Effector memory CD4-positive, alpha-beta T cell (primary cell): ENCODE measurements at regions not wholly inside any gene's neighbourhood (a gene's known extent, or its start where the extent isn't known, plus 50 kb on each side); places are given as distances from the start of the nearest gene placed in this dataset.
A peak's percentile ranks its signal among the peaks of the same experiment; 100 is the strongest.

ENCODE experiments used
- DNase-seq, 3 donors: peaks; one replicate each; pipeline ENCODE4 v3.0.0-alpha.2; 2020
- H3K27ac ChIP-seq: 2 replicates; pipeline ENCODE4 v1.7.0; 2013; ENCODE audit warnings: mild to moderate bottlenecking, low read length, moderate library complexity; ENCODE audit not compliant: insufficient read depth, poor library complexity, severe bottlenecking
- H3K27me3 ChIP-seq: replicated peaks from 2 replicates; pipeline ENCODE4 v1.7.0; 2013; ENCODE audit warnings: mild to moderate bottlenecking, low read length; ENCODE audit not compliant: insufficient read depth, control insufficient read depth, poor library complexity, severe bottlenecking
- H3K36me3 ChIP-seq: 2 replicates; pipeline ENCODE4 v1.7.0; 2013; ENCODE audit warnings: mild to moderate bottlenecking, low read length, moderate library complexity; ENCODE audit not compliant: control insufficient read depth, insufficient read depth
- H3K4me1 ChIP-seq: 2 replicates; pipeline ENCODE4 v1.7.0; 2013; ENCODE audit warnings: low read length, mild to moderate bottlenecking; ENCODE audit not compliant: control insufficient read depth, insufficient read depth, poor library complexity, severe bottlenecking
- H3K4me3 ChIP-seq: 2 replicates; pipeline ENCODE4 v1.7.0; 2013; ENCODE audit warnings: low read length, low read depth, mild to moderate bottlenecking; ENCODE audit not compliant: insufficient read depth, poor library complexity, severe bottlenecking
- H3K9me3 ChIP-seq: 2 replicates; pipeline ENCODE4 v1.7.0; 2013; ENCODE audit warnings: mild to moderate bottlenecking, low read length, moderate library complexity; ENCODE audit not compliant: control insufficient read depth

DNA sequence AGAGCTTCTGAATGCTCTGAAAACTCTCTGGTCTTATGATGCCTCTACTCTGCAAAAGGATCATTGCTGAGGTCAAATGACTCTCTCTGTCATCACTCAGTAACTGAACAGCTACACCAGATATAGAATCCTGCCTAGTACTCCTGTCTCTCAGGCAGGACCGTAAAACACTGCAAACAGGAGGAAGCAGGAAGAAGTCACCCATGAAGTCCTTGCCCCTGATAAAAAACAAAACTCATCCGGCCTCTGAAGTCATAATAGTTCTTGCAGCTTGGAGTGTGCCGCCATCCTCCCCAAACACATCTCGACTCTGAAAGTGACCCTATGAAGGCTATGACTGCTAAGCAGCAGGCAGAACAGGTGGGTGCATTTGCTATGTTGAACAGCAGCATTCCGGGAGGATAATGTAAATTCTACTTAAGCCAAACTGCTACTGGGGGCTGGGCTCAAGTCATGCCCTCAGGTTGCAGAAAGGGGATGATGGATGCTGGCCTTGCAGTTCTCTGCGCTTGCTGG, 81.9 kb upstream of the FAM169A start:
- no peaks in the 10 kb centered on the region for H3K27me3 ChIP-seq
- H3K4me3 ChIP-seq, result no peak overlapping the region
- no peaks in the 10 kb centered on the region for H3K36me3 ChIP-seq
- H3K9me3 ChIP-seq, result no peaks in the 10 kb centered on the region
- no peaks in the 10 kb centered on the region for H3K4me1 ChIP-seq
- no peak overlapping the region for H3K27ac ChIP-seq
- no peak for DNase-seq

DNA sequence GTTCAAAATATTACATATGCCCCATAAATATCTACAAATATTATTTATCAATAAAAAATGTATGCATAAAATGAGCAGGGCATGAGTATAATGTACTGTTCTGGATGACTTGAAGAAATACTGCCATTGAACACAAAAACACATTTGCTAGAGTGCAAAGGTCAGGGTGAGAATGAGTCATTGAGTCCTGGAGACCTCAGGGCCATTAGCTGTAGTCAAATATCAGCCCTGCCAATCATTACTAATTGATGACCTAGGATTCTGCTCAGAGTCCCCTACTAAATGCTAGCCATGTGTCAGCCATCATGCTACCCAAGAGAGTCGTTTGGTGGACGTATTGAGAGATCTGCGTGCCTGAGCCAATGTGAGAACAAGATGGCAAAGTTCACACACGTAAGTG, 80.3 kb upstream of the FAM169A start:
- DNase-seq, result no peak
- H3K4me1 ChIP-seq, result no peaks in the 10 kb centered on the region
- no peaks in the 10 kb centered on the region for H3K9me3 ChIP-seq
- no peaks in the 10 kb centered on the region for H3K27me3 ChIP-seq
- no peak overlapping the region for H3K27ac ChIP-seq
- H3K4me3 ChIP-seq, result no peak overlapping the region
- no peaks in the 10 kb centered on the region for H3K36me3 ChIP-seq

DNA sequence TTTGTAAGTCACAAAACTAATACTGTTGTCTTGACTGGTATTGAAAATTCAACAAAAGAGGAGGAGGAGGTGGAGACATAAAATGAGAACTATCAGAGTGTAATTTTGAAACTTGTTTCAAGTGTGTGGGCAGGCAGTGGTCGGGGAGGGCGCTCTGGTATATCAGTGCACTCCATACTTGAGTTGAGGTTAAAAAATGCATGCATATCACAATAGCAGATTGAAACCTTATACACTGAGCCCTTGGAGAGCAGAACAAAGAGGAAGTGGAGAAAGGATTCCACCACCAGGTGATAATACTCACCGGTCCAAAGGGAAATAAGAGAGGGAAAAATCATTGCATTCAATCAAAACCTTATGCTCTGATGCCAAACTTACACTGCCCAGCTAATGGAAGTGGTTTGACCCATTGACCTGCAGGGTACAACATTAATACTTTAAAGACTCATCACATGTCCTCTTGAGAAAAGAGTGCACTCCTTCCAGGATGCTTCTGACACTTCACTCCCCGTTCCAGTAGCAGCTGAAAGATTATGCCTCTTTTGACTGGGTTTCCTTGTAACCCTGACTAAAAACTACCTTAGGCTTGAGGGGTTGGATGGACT, 79.5 kb upstream of the FAM169A start:
- Histone ChIP-seq H3K36me3 (no peaks in the 10 kb centered on the region), H3K9me3 (no peaks in the 10 kb centered on the region), H3K4me1 (no peaks in the 10 kb centered on the region), H3K27ac (no peak overlapping the region), H3K27me3 (no peaks in the 10 kb centered on the region), H3K4me3 (no peak overlapping the region)
- DNase-seq, result no peak

DNA sequence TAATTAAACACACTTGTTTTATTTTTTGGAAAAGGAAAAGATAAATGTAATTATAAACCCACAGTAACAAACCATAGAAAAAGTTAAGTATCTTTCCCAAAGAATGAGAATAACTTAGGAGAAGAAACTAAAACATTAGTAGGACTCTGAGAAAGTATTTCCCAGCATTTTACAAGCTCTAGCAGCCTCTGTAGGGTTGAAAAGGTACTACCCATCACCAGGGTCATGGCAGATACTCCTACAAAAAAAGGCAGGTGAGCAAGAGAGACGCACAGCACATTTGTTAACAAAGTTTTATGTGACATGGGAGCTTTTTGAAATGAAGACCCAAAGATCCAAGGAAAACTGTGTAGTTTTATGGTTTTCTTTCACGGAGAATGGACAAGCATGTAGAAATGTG, 77.7 kb upstream of the FAM169A start:
- H3K27me3 ChIP-seq, result no peaks in the 10 kb centered on the region
- no peaks in the 10 kb centered on the region for H3K4me1 ChIP-seq
- H3K4me3 ChIP-seq, result no peak overlapping the region
- H3K36me3 ChIP-seq, result no peaks in the 10 kb centered on the region
- H3K9me3 ChIP-seq, result no peaks in the 10 kb centered on the region
- no peak overlapping the region for H3K27ac ChIP-seq
- no peak for DNase-seq

DNA sequence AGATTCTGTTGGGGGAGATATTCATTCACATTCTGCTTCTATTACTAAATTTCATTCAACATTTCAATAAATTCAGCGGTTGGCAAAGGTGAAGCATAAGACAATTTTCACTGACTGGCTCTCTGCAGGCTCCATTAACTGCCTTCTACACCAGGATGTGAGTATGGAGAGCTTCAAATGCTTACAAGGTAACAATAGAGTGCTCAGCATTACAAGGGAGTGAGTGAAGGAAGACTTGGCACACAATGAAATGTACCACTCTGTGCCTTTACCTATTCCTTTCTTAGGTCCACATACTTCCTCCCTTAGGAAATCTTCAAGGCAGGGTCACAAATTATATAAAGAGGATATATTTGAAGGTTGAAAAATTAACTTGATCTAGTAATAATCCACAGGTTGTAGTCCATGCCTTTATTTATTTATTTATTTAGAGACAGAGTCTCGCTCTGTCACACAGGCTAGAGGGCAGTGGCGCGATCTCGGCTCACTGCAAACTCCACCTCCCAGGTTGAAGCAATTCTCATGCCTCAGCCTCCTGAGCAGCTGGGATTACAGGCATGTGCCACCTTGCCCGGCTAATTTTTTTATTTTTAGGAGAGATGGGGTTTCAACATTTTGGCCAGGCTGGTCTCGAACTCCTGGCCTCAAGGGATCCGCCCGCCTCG, 76.6 kb upstream of the FAM169A start:
- H3K27me3 ChIP-seq, result no peaks in the 10 kb centered on the region
- no peak overlapping the region for H3K4me3 ChIP-seq
- no peak for DNase-seq
- no peaks in the 10 kb centered on the region for H3K9me3 ChIP-seq
- no peak overlapping the region for H3K27ac ChIP-seq
- no peaks in the 10 kb centered on the region for H3K36me3 ChIP-seq
- H3K4me1 ChIP-seq, result no peaks in the 10 kb centered on the region

DNA sequence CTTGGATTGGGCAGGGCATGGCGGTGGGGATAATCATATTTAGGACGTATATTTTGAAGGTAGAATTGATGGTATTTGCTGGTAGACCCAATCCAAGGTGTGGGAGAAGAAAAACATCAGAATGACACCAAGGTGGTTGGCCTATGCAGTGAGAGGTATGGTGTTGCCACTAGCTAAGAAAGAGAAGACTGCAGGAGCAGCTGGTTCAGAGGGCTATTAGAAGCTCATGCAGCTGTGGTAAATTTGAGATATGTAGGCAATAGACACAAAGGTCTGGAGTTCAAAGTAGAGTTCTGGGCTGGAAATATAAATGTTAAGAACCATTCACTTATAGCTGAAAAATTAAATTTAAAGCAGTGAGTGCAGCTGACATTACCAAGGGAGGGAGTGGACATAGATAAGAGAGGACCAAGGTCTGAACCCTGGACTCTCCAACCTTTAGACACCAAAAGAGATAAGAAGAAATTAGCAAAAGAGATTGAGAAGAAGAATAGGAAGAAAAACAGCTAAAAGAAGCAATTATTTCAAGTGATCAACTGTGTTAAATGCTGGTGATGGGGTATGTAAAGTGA, 74.7 kb upstream of the FAM169A start:
- DNase-seq, result no peak
- H3K4me1 ChIP-seq, result no peaks in the 10 kb centered on the region
- H3K36me3 ChIP-seq, result no peaks in the 10 kb centered on the region
- H3K4me3 ChIP-seq, result no peak overlapping the region
- no peak overlapping the region for H3K27ac ChIP-seq
- H3K27me3 ChIP-seq, result no peaks in the 10 kb centered on the region
- no peaks in the 10 kb centered on the region for H3K9me3 ChIP-seq

DNA sequence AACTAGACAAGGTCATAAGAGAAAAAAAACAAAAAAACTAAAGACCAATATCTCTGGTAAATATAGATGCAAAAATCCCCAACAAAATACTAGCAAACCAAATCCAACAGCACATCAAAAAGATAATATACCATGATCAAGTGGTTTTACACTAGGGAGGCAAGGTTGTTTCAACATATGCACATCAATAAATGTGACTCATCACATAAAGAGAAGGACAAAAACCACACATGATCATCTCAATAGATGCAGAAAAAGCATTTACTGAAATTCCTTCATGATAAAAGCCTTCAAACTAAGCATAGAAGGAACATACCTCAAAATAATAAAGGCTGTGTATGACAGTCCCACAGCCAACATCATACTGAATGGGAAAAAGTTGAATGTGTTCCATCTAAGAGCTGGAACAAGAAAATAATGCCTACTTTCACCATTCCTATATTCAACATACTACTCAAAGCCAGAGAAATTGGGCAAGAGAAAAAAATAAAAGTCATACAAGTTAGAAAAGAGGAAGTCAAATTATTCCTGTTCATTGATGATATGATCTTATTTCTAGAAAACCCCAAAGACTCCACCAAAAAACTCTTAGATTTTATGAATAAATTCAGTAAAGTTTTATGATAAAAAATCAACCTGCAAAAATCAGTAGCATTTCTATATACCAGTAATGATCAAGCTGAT, 72.2 kb upstream of the FAM169A start:
- Histone ChIP-seq H3K4me3 (no peak overlapping the region), H3K4me1 (peaks cover 5% of the 10 kb centered on the region), H3K27ac (no peak overlapping the region), H3K9me3 (no peaks in the 10 kb centered on the region), H3K36me3 (no peaks in the 10 kb centered on the region), H3K27me3 (no peaks in the 10 kb centered on the region)
- no peak for DNase-seq

DNA sequence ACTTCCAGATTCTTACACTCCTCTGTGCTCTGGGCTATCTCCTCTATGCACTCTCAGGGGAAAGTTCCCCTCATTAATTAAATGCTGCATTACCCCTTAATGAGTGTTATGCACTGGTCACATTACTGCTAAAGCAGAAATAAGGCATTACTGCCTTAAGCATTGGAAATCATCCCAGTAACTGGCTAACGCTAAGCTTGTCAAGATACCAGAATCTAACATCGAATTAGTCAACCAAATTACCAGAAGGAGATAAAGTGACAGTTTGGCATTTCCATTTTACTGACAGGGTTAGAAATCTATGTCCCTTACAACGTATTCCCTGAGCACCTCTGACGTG, 69.5 kb upstream of the FAM169A start:
- Histone ChIP-seq H3K27ac (peak overlapping the region; percentile 14), H3K4me3 (no peak overlapping the region)

DNA sequence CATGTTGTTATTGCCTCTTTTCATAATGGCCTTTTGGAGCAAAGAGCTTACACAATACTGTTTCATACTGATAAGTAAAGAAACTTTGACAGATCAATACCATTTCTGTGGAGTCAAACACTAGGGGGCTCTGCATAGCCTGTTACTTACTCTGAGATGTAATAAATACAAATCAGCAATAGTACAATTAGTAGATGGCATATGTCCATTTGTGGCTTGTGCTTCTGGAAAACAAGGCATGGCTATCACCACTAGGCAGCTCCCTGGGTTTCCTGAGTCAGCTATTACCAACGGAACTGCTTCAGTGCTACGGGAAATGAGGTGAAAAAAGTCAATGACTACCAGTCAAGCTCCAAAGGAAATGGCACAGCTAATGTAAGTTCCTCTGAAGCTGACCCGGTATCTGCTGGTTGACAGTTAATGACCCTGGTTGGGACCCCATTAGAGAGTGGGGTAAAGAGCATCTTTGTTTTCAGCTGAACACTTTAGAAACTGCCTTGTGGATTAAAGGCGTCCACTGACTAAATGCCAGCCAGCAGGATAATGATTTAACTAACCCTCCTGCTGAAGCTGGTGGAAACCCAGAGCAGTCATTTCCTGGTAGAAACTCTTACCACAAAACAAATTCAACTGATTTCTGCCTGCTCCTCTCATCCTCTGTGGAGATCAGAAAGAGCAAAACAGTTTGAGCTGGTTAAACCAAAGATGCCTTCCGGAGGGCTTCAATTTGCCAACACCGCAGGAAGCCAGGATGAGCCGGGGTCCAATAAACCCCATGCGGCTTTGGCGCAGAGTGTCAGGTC, 69.0 kb upstream of the FAM169A start:
- Histone ChIP-seq H3K27ac (peak overlapping the region; percentile 14), H3K4me3 (peak overlapping the region; percentile 30)
- DNase-seq, result no peak

More for the DNA sequence above, 69.5 kb upstream of the FAM169A start:
- no peaks in the 10 kb centered on the region for H3K9me3 ChIP-seq
- DNase-seq, result no peak
- no peaks in the 10 kb centered on the region for H3K27me3 ChIP-seq
- no peaks in the 10 kb centered on the region for H3K36me3 ChIP-seq
- H3K4me1 ChIP-seq, result peaks cover 5% of the 10 kb centered on the region

More for the DNA sequence above, 69.0 kb upstream of the FAM169A start:
- H3K9me3 ChIP-seq, result no peaks in the 10 kb centered on the region
- peaks cover 5% of the 10 kb centered on the region for H3K4me1 ChIP-seq
- no peaks in the 10 kb centered on the region for H3K36me3 ChIP-seq
- H3K27me3 ChIP-seq, result no peaks in the 10 kb centered on the region
